ENCODE measurements at regions not wholly inside any gene's neighbourhood (a gene's known extent, or its start where the extent isn't known, plus 50 kb on each side); places are given as distances from the start of the nearest gene placed in this dataset.

- no peak for TF ChIP-seq CTCF (conservative IDR thresholded peaks at IDR 0.05 in 1 of 2, IDR thresholded peaks at IDR 0.05 in 1 of 2; ENCODE audit: low read depth in 1 of 2, low read length in 2 of 2)
- no peak for TF ChIP-seq EZH2 (IDR thresholded peaks at IDR 0.05; ENCODE audit: low read length, missing control alignments)
These were observed 575.3 kb upstream of the B3GAT1 start for GRCh38 chr11:134987223-134987768.
